ENCODE measurements at regions not wholly inside any gene's neighbourhood (a gene's known extent, or its start where the extent isn't known, plus 50 kb on each side); places are given as distances from the start of the nearest gene placed in this dataset.
"Not testable (repeated sequence)": the region's sequence is repeated elsewhere in the genome, so short reads cannot be mapped to it uniquely, and the experiment has no call there.

DNA sequence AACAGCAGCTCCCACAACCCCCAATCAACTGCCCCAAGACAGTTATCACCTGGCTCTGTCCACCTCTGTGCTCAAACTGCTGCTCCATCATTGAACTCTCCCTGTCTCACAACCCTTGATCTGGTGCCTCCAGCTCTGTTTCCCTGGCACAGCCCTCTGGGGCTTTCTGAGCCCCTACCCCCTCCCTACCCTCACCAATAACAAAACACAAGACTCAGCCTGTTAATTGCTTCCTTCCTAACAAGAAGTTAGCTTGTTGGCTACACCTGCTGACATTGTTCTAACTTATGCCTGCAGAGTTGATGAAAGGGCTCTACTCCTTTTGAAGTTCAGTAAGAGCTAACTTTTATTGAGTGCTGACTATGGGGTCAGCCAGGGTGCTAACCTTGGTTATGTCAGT is 99.4 kb upstream of the FNDC3A start:
- DNase-seq (ENCODE audit: extremely low read depth, low read depth) = no peak
- TF ChIP-seq, protein P1, sequence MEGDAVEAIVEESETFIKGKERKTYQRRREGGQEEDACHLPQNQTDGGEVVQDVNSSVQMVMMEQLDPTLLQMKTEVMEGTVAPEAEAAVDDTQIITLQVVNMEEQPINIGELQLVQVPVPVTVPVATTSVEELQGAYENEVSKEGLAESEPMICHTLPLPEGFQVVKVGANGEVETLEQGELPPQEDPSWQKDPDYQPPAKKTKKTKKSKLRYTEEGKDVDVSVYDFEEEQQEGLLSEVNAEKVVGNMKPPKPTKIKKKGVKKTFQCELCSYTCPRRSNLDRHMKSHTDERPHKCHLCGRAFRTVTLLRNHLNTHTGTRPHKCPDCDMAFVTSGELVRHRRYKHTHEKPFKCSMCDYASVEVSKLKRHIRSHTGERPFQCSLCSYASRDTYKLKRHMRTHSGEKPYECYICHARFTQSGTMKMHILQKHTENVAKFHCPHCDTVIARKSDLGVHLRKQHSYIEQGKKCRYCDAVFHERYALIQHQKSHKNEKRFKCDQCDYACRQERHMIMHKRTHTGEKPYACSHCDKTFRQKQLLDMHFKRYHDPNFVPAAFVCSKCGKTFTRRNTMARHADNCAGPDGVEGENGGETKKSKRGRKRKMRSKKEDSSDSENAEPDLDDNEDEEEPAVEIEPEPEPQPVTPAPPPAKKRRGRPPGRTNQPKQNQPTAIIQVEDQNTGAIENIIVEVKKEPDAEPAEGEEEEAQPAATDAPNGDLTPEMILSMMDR (IDR thresholded peaks at IDR 0.05; ENCODE audit: low read depth, low read length, missing control alignments) = no peak
- H3K4me3 ChIP-seq (replicated peaks; ENCODE audit: low read depth, low read length) = no peak overlapping the region

DNA sequence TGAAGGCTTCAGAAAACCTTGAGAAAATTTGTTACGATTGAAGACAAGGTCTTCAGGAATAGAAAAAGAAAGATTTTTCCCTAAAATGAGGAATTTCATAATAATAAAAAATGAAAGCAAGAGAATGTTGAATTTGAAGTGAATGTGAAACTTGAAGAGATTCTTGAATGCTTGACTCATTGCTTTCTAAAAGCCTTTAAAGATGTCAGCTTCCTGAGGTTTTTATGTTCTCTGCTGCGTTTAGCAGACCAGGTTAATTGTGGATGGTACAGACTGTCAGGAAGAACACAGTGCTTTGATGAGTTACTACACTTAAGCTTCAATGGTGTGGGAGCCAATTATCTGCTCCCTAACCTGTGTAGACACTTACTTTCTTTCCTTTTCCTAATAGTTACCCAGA is 96.3 kb upstream of the FNDC3A start:
- TF ChIP-seq, protein P1 (IDR thresholded peaks at IDR 0.05; ENCODE audit: low read depth, low read length, missing control alignments) = no peak
- no peak overlapping the region for H3K4me3 ChIP-seq (replicated peaks; ENCODE audit: low read depth, low read length)
- no peak for DNase-seq (ENCODE audit: extremely low read depth, low read depth)

DNA sequence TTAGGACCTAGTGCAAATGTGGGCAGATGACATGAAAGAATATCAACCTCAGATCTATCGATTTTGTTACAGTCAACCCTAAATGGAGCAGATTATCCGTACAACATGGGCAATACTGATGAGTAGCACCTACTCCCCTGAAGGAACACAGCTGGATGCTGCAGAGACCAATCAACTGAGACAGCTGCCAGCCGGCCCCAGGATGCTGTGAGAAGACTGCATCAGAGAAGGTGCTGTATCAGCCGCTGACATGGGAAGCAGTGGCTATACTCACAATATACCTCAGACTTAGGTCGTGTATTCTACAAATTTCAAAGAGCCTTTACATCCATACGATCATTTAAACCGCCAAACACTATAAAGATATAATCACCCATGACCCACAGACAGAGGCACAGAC is 95.9 kb upstream of the FNDC3A start:
- H3K4me3 ChIP-seq (replicated peaks; ENCODE audit: low read depth, low read length) = no peak overlapping the region
- no peak for DNase-seq (ENCODE audit: extremely low read depth, low read depth)
- TF ChIP-seq, protein P1 (IDR thresholded peaks at IDR 0.05; ENCODE audit: low read depth, low read length, missing control alignments) = no peak

DNA sequence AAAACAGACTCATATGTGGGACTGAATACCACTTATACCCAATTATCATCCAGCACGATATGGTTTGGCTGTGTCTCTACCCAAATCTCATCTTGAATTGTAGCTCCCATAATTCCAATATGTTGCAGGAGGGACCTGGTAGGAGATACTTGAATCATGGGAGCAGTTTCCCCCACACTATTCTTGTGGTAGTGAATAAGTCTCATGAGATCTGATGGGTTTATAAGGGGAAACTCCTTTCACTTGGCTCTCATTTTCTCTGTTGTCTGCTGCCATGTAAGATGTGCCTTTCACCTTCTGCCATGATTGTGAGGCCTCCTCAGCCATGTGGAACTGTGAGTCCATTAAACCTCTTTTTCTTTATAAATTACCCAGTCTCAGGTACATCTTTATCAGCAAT is 91.9 kb upstream of the FNDC3A start:
- DNase-seq (ENCODE audit: extremely low read depth, low read depth); H3K4me3 ChIP-seq (replicated peaks; ENCODE audit: low read depth, low read length): not testable (repeated sequence)

DNA sequence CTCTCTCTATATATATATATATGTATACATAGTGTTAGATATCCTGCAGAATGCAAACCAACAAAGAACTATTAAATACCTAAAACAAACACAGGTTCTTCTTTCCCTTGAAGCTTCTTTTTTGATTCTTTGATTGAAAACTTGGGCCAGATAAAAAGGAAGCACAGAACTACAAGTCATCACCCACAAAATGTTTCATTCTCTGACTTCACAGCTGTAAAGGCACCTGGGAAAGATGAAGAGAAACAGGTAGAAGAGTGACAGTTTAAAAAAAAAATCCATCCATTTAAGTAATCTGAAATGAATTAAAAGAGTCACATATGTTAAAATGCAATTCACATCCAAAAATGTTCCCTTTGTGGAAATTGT is 90.7 kb upstream of the FNDC3A start:
- TF ChIP-seq, protein P1 (IDR thresholded peaks at IDR 0.05; ENCODE audit: low read depth, low read length, missing control alignments) = no peak
- H3K4me3 ChIP-seq (replicated peaks; ENCODE audit: low read depth, low read length) = no peak overlapping the region
- no peak for DNase-seq (ENCODE audit: extremely low read depth, low read depth)

DNA sequence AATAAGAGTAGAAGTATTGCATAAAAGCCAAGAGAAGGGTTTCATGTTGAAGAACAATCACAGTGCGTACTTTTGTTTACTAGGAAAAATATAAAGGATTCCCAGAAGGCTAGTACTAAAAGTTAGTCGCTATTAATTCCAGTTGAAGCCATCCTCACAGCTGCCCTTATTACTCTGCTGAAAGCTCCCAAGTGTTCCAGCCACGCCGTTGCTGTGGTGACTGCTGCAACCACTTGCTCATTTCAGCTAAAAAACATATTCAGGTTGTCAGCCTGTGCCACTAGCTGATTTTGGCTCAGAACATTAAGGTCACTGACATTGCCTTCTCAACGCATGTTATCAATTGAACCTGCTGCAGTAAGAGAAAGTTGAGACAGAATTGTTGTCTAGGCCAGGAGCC is 87.1 kb upstream of the FNDC3A start:
- DNase-seq (ENCODE audit: extremely low read depth, low read depth) = no peak
- TF ChIP-seq, protein P1 (IDR thresholded peaks at IDR 0.05; ENCODE audit: low read depth, low read length, missing control alignments) = no peak
- no peak overlapping the region for H3K4me3 ChIP-seq (replicated peaks; ENCODE audit: low read depth, low read length)

DNA sequence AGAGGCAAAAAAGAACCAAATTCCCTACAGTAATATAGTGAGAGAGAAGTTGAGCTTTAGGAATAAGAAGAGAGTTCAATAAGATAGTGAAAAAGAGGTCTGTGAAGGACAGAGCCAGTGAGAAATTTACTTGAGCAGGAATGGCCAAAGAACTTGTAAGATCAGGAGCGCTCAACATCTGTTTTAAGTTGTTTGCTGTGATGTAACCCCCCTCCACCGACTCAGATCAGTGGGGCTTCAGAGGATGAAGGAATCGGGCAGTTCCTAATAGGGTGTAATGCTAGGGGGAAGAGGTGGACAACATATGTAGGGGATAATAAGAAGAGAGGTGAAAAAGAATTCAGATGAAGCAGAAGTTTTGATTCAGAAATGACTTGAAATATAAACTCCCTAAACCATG is 85.3 kb upstream of the FNDC3A start:
- TF ChIP-seq, protein P1 (IDR thresholded peaks at IDR 0.05; ENCODE audit: low read depth, low read length, missing control alignments) = no peak
- no peak for DNase-seq (ENCODE audit: extremely low read depth, low read depth)
- no peak overlapping the region for H3K4me3 ChIP-seq (replicated peaks; ENCODE audit: low read depth, low read length)

Measured in HFF-Myc (cell line).